Stomach smooth muscle (tissue), 2 donors: ENCODE measurements at regions not wholly inside any gene's neighbourhood (a gene's known extent, or its start where the extent isn't known, plus 50 kb on each side); places are given as distances from the start of the nearest gene placed in this dataset.

Experiments used
- H3K27ac ChIP-seq: one replicate; pipeline ENCODE4 v1.7.0; 2013; ENCODE audit warnings: mild to moderate bottlenecking, low read length, inconsistent platforms
- H3K27me3 ChIP-seq, 2 donors: one replicate each; pipeline ENCODE4 v1.7.0; 2013; ENCODE audit warnings: low read length in 2 of 2; ENCODE audit not compliant: insufficient read depth in 2 of 2, control insufficient read depth in 1 of 2
- H3K36me3 ChIP-seq, 2 donors: one replicate each; pipeline ENCODE4 v1.7.0; 2013; ENCODE audit warnings: low read length in 2 of 2; ENCODE audit not compliant: control insufficient read depth in 2 of 2, insufficient read depth in 2 of 2
- H3K4me1 ChIP-seq: one replicate; pipeline ENCODE4 v1.7.0; 2013; ENCODE audit warnings: low read length; ENCODE audit not compliant: control insufficient read depth, insufficient read depth
- H3K4me3 ChIP-seq, 2 donors: one replicate each; pipeline ENCODE4 v1.7.0; 2013; ENCODE audit warnings: low read length in 2 of 2
- H3K9ac ChIP-seq, 2 donors: one replicate each; pipeline ENCODE4 v1.7.0; 2013; ENCODE audit warnings: low read length in 2 of 2, mild to moderate bottlenecking in 1 of 2
- H3K9me3 ChIP-seq, 2 donors: one replicate each; pipeline ENCODE4 v1.7.0; 2013; ENCODE audit warnings: low read length in 2 of 2; ENCODE audit not compliant: control insufficient read depth in 2 of 2
- donor health status: healthy.
- donor health status: Pancreatic carcinoma.

DNA sequence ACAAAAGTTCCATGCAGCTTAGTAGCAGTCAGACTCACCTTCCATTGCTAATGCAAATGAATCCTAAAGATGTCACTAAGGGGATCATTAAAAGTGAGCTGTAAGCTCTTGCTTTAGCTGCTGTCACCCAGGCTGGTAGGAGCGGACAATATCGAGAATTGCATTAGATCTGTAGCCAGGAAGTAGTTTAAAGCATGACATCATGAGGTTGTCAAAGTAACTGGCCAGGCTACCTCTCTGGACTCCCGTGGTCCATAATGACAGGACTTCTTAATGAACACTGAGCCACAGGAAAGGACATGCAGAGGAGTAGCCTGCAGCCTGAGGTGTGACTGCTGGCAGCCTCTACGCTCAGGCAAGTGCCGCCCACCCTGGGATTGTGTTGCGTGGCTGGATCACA, 522.3 kb upstream of the NBEA start:
- Histone ChIP-seq H3K36me3 (no peaks in the 10 kb centered on the region), H3K27ac (no peak overlapping the region), H3K27me3 (no peaks in the 10 kb centered on the region), H3K4me3 (no peak overlapping the region), H3K4me1 (no peaks in the 10 kb centered on the region), H3K9me3 (no peaks in the 10 kb centered on the region), H3K9ac (no peak overlapping the region)

DNA sequence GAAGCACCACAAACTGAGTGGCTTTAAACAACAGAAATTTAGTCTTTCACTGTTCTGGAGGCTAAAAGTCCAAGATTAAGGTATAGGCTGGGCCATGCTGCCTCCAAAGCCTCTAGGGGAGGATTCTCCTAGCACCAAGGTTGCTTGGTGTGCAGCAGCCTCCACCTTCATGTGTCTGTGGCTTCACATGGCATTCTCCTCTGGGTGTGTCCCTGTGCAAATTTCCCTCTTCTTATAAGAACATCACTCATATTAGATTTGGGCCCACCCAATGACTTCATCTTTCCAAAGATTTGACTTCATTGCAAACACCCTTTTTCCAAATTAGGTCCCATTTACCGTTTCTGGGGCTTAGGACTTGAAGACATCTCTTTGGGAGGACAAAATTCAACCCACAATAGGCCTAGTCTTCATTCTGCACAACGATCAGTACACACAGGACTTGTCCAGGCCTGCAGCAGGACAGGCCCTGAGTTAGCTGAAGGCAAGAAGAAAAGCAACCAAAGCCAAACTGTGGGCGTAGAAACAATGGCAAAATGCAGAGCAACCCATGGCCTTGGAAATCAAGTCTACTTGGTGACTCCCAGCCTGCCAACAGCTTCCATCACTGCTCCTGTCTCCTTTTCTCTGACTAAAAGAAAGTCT, 521.2 kb upstream of the NBEA start:
- no peak overlapping the region for H3K9ac ChIP-seq
- H3K27me3 ChIP-seq: no peaks in the 10 kb centered on the region
- no peaks in the 10 kb centered on the region for H3K36me3 ChIP-seq
- no peaks in the 10 kb centered on the region for H3K4me1 ChIP-seq
- H3K9me3 ChIP-seq: no peaks in the 10 kb centered on the region
- no peak overlapping the region for H3K4me3 ChIP-seq
- H3K27ac ChIP-seq: no peak overlapping the region

DNA sequence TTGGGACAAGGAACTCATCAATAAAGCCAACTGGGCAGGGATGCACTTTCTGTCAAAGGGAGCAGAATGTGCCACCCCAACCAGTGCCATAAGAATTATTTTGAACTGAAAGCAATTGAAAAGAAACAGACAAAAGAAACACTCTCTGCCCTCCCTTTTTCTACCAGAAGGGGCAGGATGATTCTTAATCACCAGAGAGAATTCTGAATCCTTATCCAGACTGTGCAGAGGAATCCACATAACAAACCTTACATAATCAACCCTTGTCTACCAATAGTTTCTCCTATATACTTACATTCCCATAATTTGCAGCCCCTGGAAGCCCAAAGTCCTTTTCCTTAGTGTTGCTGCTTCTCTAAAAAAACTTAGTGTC, 520.7 kb upstream of the NBEA start:
- Histone ChIP-seq H3K9ac (no peak overlapping the region), H3K4me3 (no peak overlapping the region), H3K9me3 (no peaks in the 10 kb centered on the region), H3K36me3 (no peaks in the 10 kb centered on the region), H3K4me1 (no peaks in the 10 kb centered on the region), H3K27me3 (no peaks in the 10 kb centered on the region), H3K27ac (no peak overlapping the region)

DNA sequence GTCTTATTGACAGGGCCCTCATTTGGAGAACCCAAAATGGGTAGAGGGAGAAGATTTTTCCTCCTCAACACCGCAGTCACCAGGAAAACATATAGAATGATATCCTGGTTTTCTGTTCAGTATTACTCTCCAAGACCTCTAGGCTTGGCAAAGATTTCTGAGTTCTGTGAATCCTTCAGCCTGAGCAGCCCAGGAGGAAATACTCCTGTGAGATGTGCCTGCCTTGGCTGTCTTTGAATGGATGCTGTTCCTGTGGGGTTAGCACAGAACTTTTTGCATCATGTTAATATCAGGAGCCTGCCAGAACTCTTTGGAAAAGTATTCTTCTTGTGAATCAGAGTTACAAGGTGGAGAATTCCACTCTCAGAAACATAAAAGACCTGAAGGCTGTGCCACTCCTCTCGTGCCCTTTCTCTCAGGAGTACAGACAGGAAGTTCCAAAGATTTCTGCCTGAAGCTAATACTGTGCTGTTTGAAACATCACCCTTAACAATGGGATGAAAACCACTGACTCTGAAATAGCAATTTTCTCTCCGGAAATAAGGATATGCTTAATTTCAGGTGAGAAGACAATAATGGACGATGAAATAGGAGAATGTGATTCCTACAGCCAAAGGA, 520.1 kb upstream of the NBEA start:
- H3K4me1 ChIP-seq: no peaks in the 10 kb centered on the region

DNA sequence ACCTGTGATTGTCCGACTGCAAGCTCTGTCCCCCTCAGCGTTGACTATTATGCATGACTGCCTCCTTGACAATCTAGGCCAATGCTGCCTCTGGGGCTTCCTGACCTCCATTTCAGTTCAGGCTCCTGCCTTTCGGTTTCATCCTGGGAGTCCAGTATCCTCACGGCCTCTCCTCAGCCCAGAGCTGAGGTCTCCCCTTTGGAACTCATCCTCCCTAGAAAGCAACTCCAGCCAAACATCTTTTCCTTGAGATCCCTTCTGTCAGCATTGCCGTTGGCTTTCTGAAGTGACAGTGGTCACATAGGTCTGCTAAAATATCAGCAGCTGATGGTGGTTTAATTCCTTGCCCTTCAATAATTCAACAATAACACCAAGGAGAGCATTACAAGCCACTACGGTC, 519.1 kb upstream of the NBEA start:
- H3K9me3 ChIP-seq: no peaks in the 10 kb centered on the region
- no peak overlapping the region for H3K4me3 ChIP-seq
- H3K4me1 ChIP-seq: no peaks in the 10 kb centered on the region
- no peaks in the 10 kb centered on the region for H3K27me3 ChIP-seq
- H3K9ac ChIP-seq: no peak overlapping the region
- H3K36me3 ChIP-seq: no peaks in the 10 kb centered on the region
- no peak overlapping the region for H3K27ac ChIP-seq

More for the DNA sequence above, 520.1 kb upstream of the NBEA start:
- Histone ChIP-seq H3K9ac (no peak overlapping the region), H3K9me3 (no peaks in the 10 kb centered on the region), H3K27ac (no peak overlapping the region), H3K27me3 (no peaks in the 10 kb centered on the region), H3K36me3 (no peaks in the 10 kb centered on the region), H3K4me3 (no peak overlapping the region)

DNA sequence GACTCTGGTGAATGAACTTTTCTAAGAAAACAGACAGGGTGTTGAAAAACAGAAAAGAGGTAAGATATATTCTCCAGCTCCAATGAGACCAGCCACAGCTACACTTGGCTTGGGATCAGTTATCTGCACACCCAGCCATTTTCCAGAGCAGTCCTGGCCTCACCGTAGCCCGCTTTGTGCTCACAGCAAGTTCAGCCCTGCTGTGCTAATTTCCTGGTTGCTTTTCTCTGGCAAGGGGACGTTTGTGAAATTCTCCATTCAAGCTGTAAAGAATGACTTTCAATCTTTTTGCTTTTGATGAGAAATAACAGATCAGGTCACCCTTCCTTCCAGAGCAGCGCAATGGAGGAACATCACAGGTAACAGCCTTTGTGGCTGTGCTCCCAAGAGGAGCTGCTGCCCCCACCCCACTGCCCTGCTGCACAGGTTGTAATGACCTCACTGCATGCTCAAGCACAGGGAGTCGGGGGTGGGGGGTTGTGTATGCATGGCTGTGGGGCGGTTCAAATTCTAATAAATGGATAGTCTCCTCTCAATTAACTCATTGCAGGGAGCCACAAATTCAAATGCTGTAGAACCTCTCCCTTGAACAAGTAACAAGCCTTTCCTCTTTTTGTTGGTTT, 516.6 kb upstream of the NBEA start:
- no peaks in the 10 kb centered on the region for H3K4me1 ChIP-seq
- no peaks in the 10 kb centered on the region for H3K9me3 ChIP-seq
- H3K9ac ChIP-seq: no peak overlapping the region

DNA sequence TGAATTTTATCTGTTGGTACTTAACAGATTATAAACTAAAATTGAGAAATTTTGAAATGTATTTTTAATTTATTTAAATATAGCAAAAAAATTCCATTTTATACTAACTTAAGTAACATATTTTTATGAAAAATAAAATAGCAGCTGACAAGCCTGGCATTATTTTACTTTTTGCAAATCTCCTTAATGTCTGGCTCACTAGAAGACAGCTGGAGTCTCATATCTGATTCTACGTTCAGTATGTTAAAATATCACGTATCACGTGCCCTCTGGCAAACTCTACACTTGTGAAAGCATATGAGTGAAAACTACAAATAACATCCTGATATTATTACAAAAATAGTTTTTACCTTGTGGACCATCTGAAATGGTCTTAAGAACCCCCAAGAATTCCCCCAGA, 513.2 kb upstream of the NBEA start:
- Histone ChIP-seq H3K27me3 (no peaks in the 10 kb centered on the region), H3K4me1 (no peaks in the 10 kb centered on the region), H3K9ac (no peak overlapping the region), H3K36me3 (no peaks in the 10 kb centered on the region), H3K27ac (no peak overlapping the region), H3K4me3 (no peak overlapping the region), H3K9me3 (no peaks in the 10 kb centered on the region)

More for the DNA sequence above, 516.6 kb upstream of the NBEA start:
- Histone ChIP-seq H3K27ac (no peak overlapping the region), H3K4me3 (no peak overlapping the region), H3K36me3 (no peaks in the 10 kb centered on the region), H3K27me3 (no peaks in the 10 kb centered on the region)

DNA sequence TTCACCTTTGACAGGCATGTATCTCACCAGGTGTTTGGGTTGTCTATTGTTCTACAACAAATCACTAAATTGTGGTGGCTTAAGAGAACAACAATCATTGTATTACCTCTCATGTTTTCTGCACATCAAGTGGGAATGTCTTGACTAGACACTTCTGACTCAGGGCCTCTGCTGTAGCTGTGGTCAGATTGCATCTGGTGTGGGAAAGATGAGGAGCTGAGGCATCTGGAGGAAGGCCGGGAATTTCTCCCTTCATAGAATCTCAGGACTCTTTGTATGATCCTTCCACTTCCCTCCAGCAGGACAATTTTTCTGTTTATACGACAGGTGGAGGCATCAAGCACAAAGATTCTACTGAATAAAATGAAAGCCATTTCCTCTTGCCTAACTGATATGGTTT, 511.8 kb upstream of the NBEA start:
- H3K27me3 ChIP-seq: no peaks in the 10 kb centered on the region
- no peaks in the 10 kb centered on the region for H3K9me3 ChIP-seq
- H3K9ac ChIP-seq: no peak overlapping the region
- no peak overlapping the region for H3K4me3 ChIP-seq
- H3K36me3 ChIP-seq: no peaks in the 10 kb centered on the region
- H3K27ac ChIP-seq: no peak overlapping the region
- no peaks in the 10 kb centered on the region for H3K4me1 ChIP-seq

DNA sequence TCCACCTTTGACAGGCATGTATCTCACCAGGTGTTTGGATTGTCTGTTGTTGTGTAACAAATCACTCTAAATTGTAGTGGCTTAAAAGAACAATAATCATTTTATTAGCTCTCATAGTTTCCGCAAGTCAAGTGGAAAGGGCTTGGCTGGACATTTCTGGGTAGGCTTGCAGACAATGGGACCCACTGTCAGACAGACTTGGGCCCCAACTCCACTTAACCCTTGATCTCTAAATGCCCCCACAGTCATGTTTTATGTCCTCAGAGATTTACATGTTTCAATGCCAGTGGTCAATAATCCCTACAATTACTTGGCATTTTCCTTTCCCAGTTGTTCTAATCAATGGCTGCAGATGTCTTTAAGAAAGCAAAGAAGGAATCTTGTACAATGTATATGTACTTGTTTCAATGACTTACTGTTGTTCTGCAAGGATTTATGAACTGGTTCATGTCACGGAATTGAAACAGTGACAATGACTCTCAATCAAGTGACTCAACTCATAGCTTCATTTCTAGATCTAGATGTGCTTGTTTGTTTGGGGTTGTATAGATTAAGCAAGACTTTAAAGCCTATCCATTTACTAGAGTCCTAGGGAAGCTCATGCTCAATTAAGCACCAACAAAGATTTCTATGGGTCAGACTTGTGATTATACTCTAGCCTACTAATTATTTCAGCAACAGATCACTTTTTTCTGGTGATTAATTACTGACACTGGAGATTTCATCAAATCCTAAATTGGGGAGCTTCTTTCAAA, 510.1 kb upstream of the NBEA start:
- Histone ChIP-seq H3K4me3 (no peak overlapping the region), H3K9me3 (no peaks in the 10 kb centered on the region), H3K27ac (no peak overlapping the region), H3K27me3 (no peaks in the 10 kb centered on the region), H3K9ac (no peak overlapping the region), H3K36me3 (no peaks in the 10 kb centered on the region), H3K4me1 (no peaks in the 10 kb centered on the region)

DNA sequence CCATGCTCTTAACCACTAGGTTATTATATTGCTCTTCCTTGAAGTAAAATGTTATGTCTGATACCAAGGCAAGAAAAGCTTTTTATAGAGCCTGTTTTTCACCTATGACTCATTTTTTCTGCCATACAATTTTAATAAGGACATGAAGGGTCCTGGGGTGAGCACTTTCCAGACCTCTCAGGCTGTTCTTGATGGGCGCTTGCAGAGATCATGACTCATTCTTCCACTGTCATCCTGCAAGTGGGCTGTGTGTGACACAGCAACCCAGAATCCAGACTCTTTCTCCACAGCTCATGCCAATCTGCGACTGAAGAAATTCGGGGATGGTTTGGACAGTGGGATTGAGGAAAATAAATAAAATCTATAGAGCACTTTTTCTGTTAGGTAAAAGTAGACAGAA, 506.7 kb upstream of the NBEA start:
- Histone ChIP-seq H3K9ac (no peak overlapping the region), H3K9me3 (no peaks in the 10 kb centered on the region), H3K36me3 (no peaks in the 10 kb centered on the region)

More for the DNA sequence above, 506.7 kb upstream of the NBEA start:
- no peak overlapping the region for H3K4me3 ChIP-seq
- no peak overlapping the region for H3K27ac ChIP-seq
- H3K4me1 ChIP-seq: no peaks in the 10 kb centered on the region
- H3K27me3 ChIP-seq: no peaks in the 10 kb centered on the region
